ENCODE measurements at regions not wholly inside any gene's neighbourhood (a gene's known extent, or its start where the extent isn't known, plus 50 kb on each side); places are given as distances from the start of the nearest gene placed in this dataset.

DNA sequence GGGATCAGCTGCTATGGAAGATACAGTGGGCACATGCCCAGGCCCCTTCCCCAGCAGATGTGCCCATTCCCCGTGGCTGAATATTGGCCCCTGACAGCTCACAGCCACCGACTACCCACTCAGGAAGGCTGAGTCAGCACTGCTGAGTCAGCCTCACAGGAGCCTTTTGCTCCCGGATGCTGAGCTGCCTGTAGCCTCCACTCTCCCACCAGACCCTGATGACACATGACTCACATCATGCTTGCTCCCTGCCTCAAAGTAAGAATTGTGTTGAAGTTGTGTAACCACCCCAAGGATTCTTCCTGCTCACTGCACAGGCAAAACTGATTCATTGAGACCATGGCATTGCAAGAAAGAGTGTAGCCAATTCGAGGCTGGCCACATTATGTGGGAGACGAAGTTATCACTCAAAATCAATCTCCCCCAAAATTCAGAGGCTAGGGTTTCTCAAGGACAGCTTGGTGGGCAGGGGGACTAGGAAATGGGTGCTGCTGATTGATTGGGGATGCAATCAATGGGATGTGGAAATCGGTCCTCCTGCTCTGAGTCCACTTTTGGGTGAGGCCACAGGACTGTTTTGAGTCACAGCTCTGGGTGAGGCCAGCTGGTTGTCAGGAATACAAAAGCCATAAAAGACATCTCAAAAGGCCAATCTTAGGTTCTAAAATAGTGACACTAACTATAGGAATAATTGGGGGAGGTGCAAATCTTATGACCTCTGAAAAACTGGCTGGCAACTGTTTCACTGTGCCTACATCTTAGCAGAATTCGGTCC, 556.6 kb upstream of the CDH4 start:
- H3K4me3 ChIP-seq (ENCODE audit: low read length) = no peak overlapping the region
- ATAC-seq (no peak), DNase-seq (peak; percentile 3)
- no peak overlapping the region for H3K9ac ChIP-seq (ENCODE audit: low read length)
- H3K27me3 ChIP-seq (ENCODE audit: low read length) = no peaks in the 10 kb centered on the region
- no peak overlapping the region for H2AFZ ChIP-seq (ENCODE audit: low read length)
- H3K4me1 ChIP-seq (ENCODE audit: insufficient read depth, low read length) = no peaks in the 10 kb centered on the region
- POLR2A ChIA-PET (ENCODE audit: unreplicated experiment) = no interaction called here
- H4K20me1 ChIP-seq (ENCODE audit: low read length) = no peaks in the 10 kb centered on the region
- BruUV-seq (replicated peaks) = no TSS peak
- H3K36me3 ChIP-seq (ENCODE audit: low read depth, low read length) = no peaks in the 10 kb centered on the region
- H3K9me3 ChIP-seq (ENCODE audit: low read length) = peaks cover 9% of the 10 kb centered on the region
- H3K79me2 ChIP-seq (ENCODE audit: low read length) = no peaks in the 10 kb centered on the region
- CTCF ChIA-PET = no interaction called here
- H3K9me2 ChIP-seq (replicated peaks; ENCODE audit: low read length) = no peaks in the 10 kb centered on the region
- H3K27ac ChIP-seq (ENCODE audit: low read length) = no peak overlapping the region
- intact Hi-C loops (cut with micrococcal nuclease) = no loop called here
- H3K4me2 ChIP-seq (ENCODE audit: low read length) = no peak overlapping the region
- TF ChIP-seq EZH2phosphoT487 (IDR thresholded peaks at IDR 0.05; ENCODE audit: borderline replicate concordance, low read length) = no peak
- TF ChIP-seq, protein P1, sequence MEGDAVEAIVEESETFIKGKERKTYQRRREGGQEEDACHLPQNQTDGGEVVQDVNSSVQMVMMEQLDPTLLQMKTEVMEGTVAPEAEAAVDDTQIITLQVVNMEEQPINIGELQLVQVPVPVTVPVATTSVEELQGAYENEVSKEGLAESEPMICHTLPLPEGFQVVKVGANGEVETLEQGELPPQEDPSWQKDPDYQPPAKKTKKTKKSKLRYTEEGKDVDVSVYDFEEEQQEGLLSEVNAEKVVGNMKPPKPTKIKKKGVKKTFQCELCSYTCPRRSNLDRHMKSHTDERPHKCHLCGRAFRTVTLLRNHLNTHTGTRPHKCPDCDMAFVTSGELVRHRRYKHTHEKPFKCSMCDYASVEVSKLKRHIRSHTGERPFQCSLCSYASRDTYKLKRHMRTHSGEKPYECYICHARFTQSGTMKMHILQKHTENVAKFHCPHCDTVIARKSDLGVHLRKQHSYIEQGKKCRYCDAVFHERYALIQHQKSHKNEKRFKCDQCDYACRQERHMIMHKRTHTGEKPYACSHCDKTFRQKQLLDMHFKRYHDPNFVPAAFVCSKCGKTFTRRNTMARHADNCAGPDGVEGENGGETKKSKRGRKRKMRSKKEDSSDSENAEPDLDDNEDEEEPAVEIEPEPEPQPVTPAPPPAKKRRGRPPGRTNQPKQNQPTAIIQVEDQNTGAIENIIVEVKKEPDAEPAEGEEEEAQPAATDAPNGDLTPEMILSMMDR (conservative IDR thresholded peaks at IDR 0.05; ENCODE audit: low read depth, low read length) = no peak
- TF ChIP-seq EZH2 (IDR thresholded peaks at IDR 0.05; ENCODE audit: low read length, unreplicated experiment) = no peak
- H3F3A ChIP-seq (ENCODE audit: low read length, unreplicated experiment) = no peaks in the 10 kb centered on the region

DNA sequence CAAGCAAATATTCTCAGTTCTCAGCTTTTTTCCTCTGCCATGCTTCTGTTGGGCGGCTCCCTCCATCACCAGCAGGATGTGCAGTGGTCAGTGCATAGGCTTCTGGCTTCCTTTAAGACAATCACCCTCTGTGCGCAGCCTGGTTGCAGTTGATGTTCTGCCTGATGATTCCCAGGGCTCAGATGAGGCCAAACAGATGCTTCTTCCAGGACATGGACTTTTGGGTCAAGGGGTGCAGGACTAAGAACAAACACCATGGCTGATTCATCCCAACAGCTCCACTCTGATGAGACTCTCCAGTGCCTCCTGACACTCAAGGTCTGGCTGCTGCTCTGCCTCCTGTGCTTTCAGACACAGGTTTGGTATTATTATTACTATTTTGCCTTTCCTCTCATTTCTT, 554.8 kb upstream of the CDH4 start:
- Histone ChIP-seq H3K27ac (ENCODE audit: low read length) (no peak overlapping the region), H3K4me1 (ENCODE audit: insufficient read depth, low read length) (no peaks in the 10 kb centered on the region), H3K9ac (ENCODE audit: low read length) (no peak overlapping the region), H4K20me1 (ENCODE audit: low read length) (no peaks in the 10 kb centered on the region), H3K4me3 (ENCODE audit: low read length) (no peak overlapping the region), H3F3A (ENCODE audit: low read length, unreplicated experiment) (no peaks in the 10 kb centered on the region), H2AFZ (ENCODE audit: low read length) (no peak overlapping the region), H3K36me3 (ENCODE audit: low read depth, low read length) (no peaks in the 10 kb centered on the region), H3K9me3 (ENCODE audit: low read length) (0 out of 2 replicates have a peak, but pooled peaks cover 5% of the 10 kb centered on the region), H3K9me2 (replicated peaks; ENCODE audit: low read length) (no peaks in the 10 kb centered on the region), H3K79me2 (ENCODE audit: low read length) (no peaks in the 10 kb centered on the region), H3K27me3 (ENCODE audit: low read length) (no peaks in the 10 kb centered on the region), H3K4me2 (ENCODE audit: low read length) (no peak overlapping the region)
- BruUV-seq (replicated peaks) = no TSS peak
- intact Hi-C loops (cut with micrococcal nuclease) = no loop called here
- POLR2A ChIA-PET (ENCODE audit: unreplicated experiment) = no interaction called here
- TF ChIP-seq, protein P1 (conservative IDR thresholded peaks at IDR 0.05; ENCODE audit: low read depth, low read length) = no peak
- no peak for TF ChIP-seq EZH2phosphoT487 (IDR thresholded peaks at IDR 0.05; ENCODE audit: borderline replicate concordance, low read length)
- no peak for TF ChIP-seq EZH2 (IDR thresholded peaks at IDR 0.05; ENCODE audit: low read length, unreplicated experiment)
- no peak for ATAC-seq
- CTCF ChIA-PET = no interaction called here
- no peak for DNase-seq

DNA sequence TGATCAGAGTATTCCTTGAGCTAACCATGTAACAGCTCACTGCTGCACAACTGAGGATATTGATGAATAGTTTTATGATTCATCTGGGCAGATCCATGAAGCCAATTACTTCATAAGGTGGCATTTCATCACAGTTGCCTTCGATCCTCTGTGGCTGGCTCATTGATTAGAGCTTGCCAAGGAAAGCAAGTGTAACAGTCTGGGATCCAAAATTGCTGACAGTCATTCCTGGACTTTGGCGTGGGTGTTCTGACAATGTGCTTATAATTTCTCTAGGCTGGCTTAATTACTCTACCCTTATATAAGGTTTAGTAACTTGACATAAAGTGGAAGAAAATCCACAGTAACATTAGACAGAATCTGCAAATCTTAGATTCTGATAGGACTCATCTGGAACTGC, 551.3 kb upstream of the CDH4 start:
- Histone ChIP-seq H2AFZ (ENCODE audit: low read length) (no peak overlapping the region), H3K4me2 (ENCODE audit: low read length) (no peak overlapping the region), H3K9me3 (ENCODE audit: low read length) (0 out of 2 replicates have a peak, but pooled peaks cover 5% of the 10 kb centered on the region), H3K27me3 (ENCODE audit: low read length) (no peaks in the 10 kb centered on the region), H3K4me1 (ENCODE audit: insufficient read depth, low read length) (no peaks in the 10 kb centered on the region), H3K79me2 (ENCODE audit: low read length) (no peaks in the 10 kb centered on the region), H3K4me3 (ENCODE audit: low read length) (no peak overlapping the region), H3F3A (ENCODE audit: low read length, unreplicated experiment) (no peaks in the 10 kb centered on the region), H4K20me1 (ENCODE audit: low read length) (no peaks in the 10 kb centered on the region), H3K9ac (ENCODE audit: low read length) (no peak overlapping the region), H3K36me3 (ENCODE audit: low read depth, low read length) (no peaks in the 10 kb centered on the region), H3K27ac (ENCODE audit: low read length) (no peak overlapping the region), H3K9me2 (replicated peaks; ENCODE audit: low read length) (no peaks in the 10 kb centered on the region)
- POLR2A ChIA-PET (ENCODE audit: unreplicated experiment) = no interaction called here
- CTCF ChIA-PET = no interaction called here
- intact Hi-C loops (cut with micrococcal nuclease) = no loop called here
- ATAC-seq (no peak), DNase-seq (no peak)
- TF ChIP-seq, protein P1 (conservative IDR thresholded peaks at IDR 0.05; ENCODE audit: low read depth, low read length) = no peak
- no peak for TF ChIP-seq EZH2phosphoT487 (IDR thresholded peaks at IDR 0.05; ENCODE audit: borderline replicate concordance, low read length)
- no peak for TF ChIP-seq EZH2 (IDR thresholded peaks at IDR 0.05; ENCODE audit: low read length, unreplicated experiment)
- BruUV-seq (replicated peaks) = no TSS peak
